SK-N-SH (cell line): ENCODE measurements at regions not wholly inside any gene's neighbourhood (a gene's known extent, or its start where the extent isn't known, plus 50 kb on each side); places are given as distances from the start of the nearest gene placed in this dataset.

ENCODE experiments used
- CTCF ChIA-PET: fragments of 300-600, 350-600 bp; formaldehyde crosslinking; extraction: SDS; loops from one replicate; lab custom pipeline; 2021; lab: Yijun Ruan, JAX
- POLR2A ChIA-PET: fragments of 350-600 bp; sonication (Branson Sonifier 250); formaldehyde crosslinking; extraction: SDS; loops from one replicate; lab custom pipeline; 2020; ENCODE audit warnings: antibody characterized with exemption, inconsistent platforms; lab: Yijun Ruan, JAX
- DNase-seq: peaks from one replicate; pipeline ENCODE4 v3.0.0; 2012
- H2AFZ ChIP-seq: fragments of 200-600 bp; sonication (generic); 2 replicates; pipeline ENCODE4 v1.8.1; 2016; ENCODE audit warnings: antibody characterized with exemption, mild to moderate bottlenecking, low read depth
- H3F3A ChIP-seq: fragments of 200-600 bp; sonication (generic); replicated peaks from 2 replicates; pipeline ENCODE3; 2016; ENCODE audit warnings: antibody characterized with exemption, mild to moderate bottlenecking; ENCODE audit not compliant: insufficient read depth
- H3K27ac ChIP-seq, 2 experiments: fragments of 200-500 bp in 1 of 2; fragments of 200-600 bp in 1 of 2; sonication (Bioruptor generic) in 1 of 2; sonication (generic), shearing (Covaris generic) in 1 of 2; 2 replicates each; pipeline versions ENCODE4 v1.5.1 to v1.6.1; 2014 to 2016; ENCODE audit warnings: low read depth in 2 of 2, inconsistent platforms in 1 of 2, low read length in 1 of 2, mild to moderate bottlenecking in 1 of 2, mixed read lengths in 1 of 2
- H3K27me3 ChIP-seq: fragments of 200-600 bp; sonication (generic), shearing (Covaris generic); 2 replicates; pipeline ENCODE4 v1.6.1; 2016; ENCODE audit warnings: mixed run types; ENCODE audit not compliant: insufficient read depth
- H3K36me3 ChIP-seq, 2 experiments: fragments of 200-500 bp in 1 of 2; fragments of 200-600 bp in 1 of 2; sonication (Bioruptor generic) in 1 of 2; sonication (generic) in 1 of 2; replicated peaks in 1 of 2; 2 replicates each; pipeline versions ENCODE3 to v1.5.1; 2014 to 2016; ENCODE audit warnings: low read length in 1 of 2, mild to moderate bottlenecking in 1 of 2; ENCODE audit not compliant: insufficient read depth in 2 of 2, control insufficient read depth in 1 of 2
- H3K4me1 ChIP-seq, 2 experiments: fragments of 200-500 bp in 1 of 2; fragments of 200-600 bp in 1 of 2; sonication (Bioruptor generic) in 1 of 2; sonication (generic), shearing (Covaris generic) in 1 of 2; 2 replicates each; pipeline versions ENCODE4 v1.5.1 to v1.6.1; 2014 to 2016; ENCODE audit warnings: low read depth in 1 of 2, low read length in 1 of 2, mixed run types in 1 of 2; ENCODE audit not compliant: insufficient read depth in 2 of 2, control insufficient read depth in 1 of 2
- H3K4me2 ChIP-seq: fragments of 200-600 bp; sonication (generic), shearing (Covaris generic); 2 replicates; pipeline ENCODE4 v1.6.1; 2017; ENCODE audit warnings: mixed run types
- H3K4me3 ChIP-seq, 2 experiments: fragments of 200-500 bp in 1 of 2; fragments of 200-600 bp in 1 of 2; sonication (Bioruptor generic) in 1 of 2; sonication (generic), shearing (Covaris generic) in 1 of 2; 2 replicates each; pipeline versions ENCODE4 v1.5.1 to v1.8.1; 2014 to 2016; ENCODE audit warnings: low read depth in 2 of 2, inconsistent platforms in 1 of 2, low read length in 1 of 2, mild to moderate bottlenecking in 1 of 2, mixed read lengths in 1 of 2, moderate library complexity in 1 of 2
- H3K79me2 ChIP-seq: fragments of 200-600 bp; sonication (generic); 2 replicates; pipeline ENCODE4 v1.8.1; 2017; ENCODE audit warnings: mild to moderate bottlenecking; ENCODE audit not compliant: insufficient read depth
- H3K9ac ChIP-seq: fragments of 200-600 bp; sonication (generic); 2 replicates; pipeline ENCODE4 v1.6.1; 2017; ENCODE audit warnings: mixed run types
- H3K9me2 ChIP-seq: fragments of 200-600 bp; sonication (generic); 2 replicates; pipeline ENCODE4 v1.6.1; 2017; ENCODE audit warnings: mixed run types
- H3K9me3 ChIP-seq: fragments of 200-600 bp; sonication (generic); 2 replicates; pipeline ENCODE4 v1.6.1; 2017; ENCODE audit warnings: mixed run types, mild to moderate bottlenecking, moderate library complexity
- H4K20me1 ChIP-seq: fragments of 200-600 bp; sonication (generic); 2 replicates; pipeline ENCODE4 v1.6.1; 2017; ENCODE audit warnings: mild to moderate bottlenecking, mixed run types; ENCODE audit not compliant: insufficient read depth
- CHD2 ChIP-seq: fragments of 150-350 bp; IDR thresholded peaks from 2 replicates; pipeline ENCODE4 v1.6.1; 2018; ENCODE audit warnings: low read length; ENCODE audit not compliant: partially characterized antibody
- CTCF ChIP-seq: fragments of 200-600 bp; sonication (generic); IDR thresholded peaks from 2 replicates; pipeline ENCODE4 v1.6.1; 2017; ENCODE audit warnings: antibody characterized with exemption, mild to moderate bottlenecking, moderate library complexity
- ELF1 ChIP-seq: IDR thresholded peaks from 2 replicates; pipeline ENCODE4 v1.4.0; 2012
- EP300 ChIP-seq, 2 experiments: IDR thresholded peaks; 2 replicates each; pipeline versions ENCODE4 v1.4.0 to v1.6.1; 2012; ENCODE audit warnings: borderline replicate concordance in 1 of 2, low read depth in 1 of 2, low read length in 1 of 2
- EZH2phosphoT487 ChIP-seq: fragments of 200-600 bp; sonication (generic); IDR thresholded peaks from 2 replicates; pipeline ENCODE4 v1.6.1; 2017; ENCODE audit warnings: low read depth, mixed run types, mild to moderate bottlenecking, antibody characterized with exemption, moderate library complexity, borderline replicate concordance
- FOXM1 ChIP-seq: IDR thresholded peaks from 2 replicates; pipeline ENCODE4 v1.4.0; 2012; ENCODE audit warnings: low read depth, mild to moderate bottlenecking
- GABPA ChIP-seq: IDR thresholded peaks from 2 replicates; pipeline ENCODE4 v1.4.0; 2012; ENCODE audit warnings: low read depth, mild to moderate bottlenecking
- GATA2 ChIP-seq: sonication (generic); formaldehyde crosslinking; IDR thresholded peaks from 2 replicates; pipeline ENCODE4 v1.5.0; 2020; ENCODE audit warnings: mild to moderate bottlenecking, missing genetic modification reagents
- MEF2A ChIP-seq: IDR thresholded peaks from 2 replicates; pipeline ENCODE4 v1.4.0; 2012; ENCODE audit warnings: low read depth, borderline replicate concordance
- MXI1 ChIP-seq: IDR thresholded peaks from 2 replicates; pipeline ENCODE4 v1.6.1; 2012; ENCODE audit warnings: mild to moderate bottlenecking, low read depth, low read length, improper control_type of control experiment
- NFIC ChIP-seq: IDR thresholded peaks from 2 replicates; pipeline ENCODE4 v1.4.0; 2012; ENCODE audit warnings: borderline replicate concordance
- NRF1 ChIP-seq: IDR thresholded peaks from 2 replicates; pipeline ENCODE4 v1.6.1; 2012; ENCODE audit warnings: low read depth, mild to moderate bottlenecking, low read length
- POLR2AphosphoS5 ChIP-seq: IDR thresholded peaks from 2 replicates; pipeline ENCODE4 v1.6.1; 2012; ENCODE audit warnings: low read depth, low read length
- RAD21 ChIP-seq: IDR thresholded peaks from 2 replicates; pipeline ENCODE4 v1.6.1; 2012; ENCODE audit warnings: mild to moderate bottlenecking, low read length
- RCOR1 ChIP-seq: fragments of 150-350 bp; IDR thresholded peaks from 2 replicates; pipeline ENCODE4 v1.6.1; 2017; ENCODE audit warnings: antibody characterized with exemption, low read length
- REST ChIP-seq: IDR thresholded peaks from 2 replicates; pipeline ENCODE4 v1.6.1; 2012; ENCODE audit warnings: mild to moderate bottlenecking, low read depth, low read length, moderate library complexity
- RFX5 ChIP-seq: IDR thresholded peaks from 2 replicates; pipeline ENCODE4 v1.6.1; 2012; ENCODE audit warnings: mild to moderate bottlenecking, improper control_type of control experiment, low read length
- RXRA ChIP-seq: IDR thresholded peaks from 2 replicates; pipeline ENCODE4 v1.4.0; 2012; ENCODE audit warnings: low read depth, mild to moderate bottlenecking, borderline replicate concordance
- SIN3A ChIP-seq: IDR thresholded peaks from 2 replicates; pipeline ENCODE4 v1.6.1; 2012; ENCODE audit warnings: low read depth, mild to moderate bottlenecking, low read length, moderate library complexity, borderline replicate concordance
- SMC3 ChIP-seq: IDR thresholded peaks from 2 replicates; pipeline ENCODE4 v1.6.1; 2012; ENCODE audit warnings: low read depth, low read length, improper control_type of control experiment
- TCF12 ChIP-seq: IDR thresholded peaks from 2 replicates; pipeline ENCODE4 v1.4.0; 2012
- TEAD4 ChIP-seq: IDR thresholded peaks from 2 replicates; pipeline ENCODE4 v1.4.0; 2012; ENCODE audit warnings: mild to moderate bottlenecking, borderline replicate concordance; ENCODE audit not compliant: insufficient read depth
- WGBS: methylation state at CpG from one replicate; pipeline ENCODE4 v1.1.6; 2017; ENCODE audit warnings: low lambda C conversion rate; 5-methylcytosine and 5-hydroxymethylcytosine counted together
- TF ChIP-seq, protein P1 (sequence below): IDR thresholded peaks from 2 replicates; pipeline ENCODE4 v1.4.0; 2012; ENCODE audit warnings: low read depth

GRCh38 chr22:48822278-48823233, 1005.1 kb downstream of the BRD1 start:
- Histone ChIP-seq H3K9ac (no peak overlapping the region), H3K4me3 (no peak overlapping the region), H3K9me2 (no peaks in the 10 kb centered on the region), H3K4me2 (no peak overlapping the region), H3K27ac (no peak overlapping the region), H3K27me3 (no peaks in the 10 kb centered on the region; the same call in 1 of the 2 replicates), H3K36me3 (no peaks in the 10 kb centered on the region), H3K9me3 (no peaks in the 10 kb centered on the region), H3K4me1 (no peaks in the 10 kb centered on the region), H3F3A (no peaks in the 10 kb centered on the region), H4K20me1 (no peaks in the 10 kb centered on the region), H3K79me2 (no peaks in the 10 kb centered on the region), H2AFZ (no peak overlapping the region)
- POLR2A ChIA-PET = no interaction called here
- TF ChIP-seq MEF2A (no peak), CHD2 (no peak), FOXM1 (no peak), ELF1 (no peak), TEAD4 (no peak), RAD21 (no peak), GATA2 (CRISPR knock-in tag) (no peak), TCF12 (no peak), MXI1 (no peak), NRF1 (no peak), RXRA (no peak), RCOR1 (no peak), GABPA (no peak), EP300 (IDR thresholded peaks at IDR 0.05; ENCODE audit: borderline replicate concordance in 1 of 2, low read depth in 1 of 2, low read length in 1 of 2) (no peak), EZH2phosphoT487 (no peak)
- TF ChIP-seq, protein P1, sequence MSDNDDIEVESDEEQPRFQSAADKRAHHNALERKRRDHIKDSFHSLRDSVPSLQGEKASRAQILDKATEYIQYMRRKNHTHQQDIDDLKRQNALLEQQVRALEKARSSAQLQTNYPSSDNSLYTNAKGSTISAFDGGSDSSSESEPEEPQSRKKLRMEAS = no peak
- 28% methylated on average over 16 of the region's 19 CpGs for WGBS
- CTCF ChIA-PET = interaction anchor here (0.7 kb wide), 1 partner anchor 45 kb away, joined by 3 read pairs; no protein-coding TSS in a partner anchor
- no peak for DNase-seq

- no peak overlapping the region for H2AFZ ChIP-seq
- no peak overlapping the region for H3K27ac ChIP-seq
- H3F3A ChIP-seq = no peaks in the 10 kb centered on the region
- POLR2A ChIA-PET = no interaction called here
- no peak overlapping the region for H3K9ac ChIP-seq
- no peaks in the 10 kb centered on the region for H3K9me3 ChIP-seq
- no peaks in the 10 kb centered on the region for H4K20me1 ChIP-seq
- H3K79me2 ChIP-seq = no peaks in the 10 kb centered on the region
- no peak for DNase-seq
- H3K4me2 ChIP-seq = no peak overlapping the region
- H3K27me3 ChIP-seq = no peaks in the 10 kb centered on the region; the same call in 1 of the 2 replicates
- no peaks in the 10 kb centered on the region for H3K36me3 ChIP-seq
- H3K4me1 ChIP-seq = no peaks in the 10 kb centered on the region
- H3K9me2 ChIP-seq = no peaks in the 10 kb centered on the region
- H3K4me3 ChIP-seq = no peak overlapping the region
- CTCF ChIA-PET = no interaction called here
- WGBS = 28% methylated on average over 10 of the region's 10 CpGs
- TF ChIP-seq NFIC = no peak
- TF ChIP-seq EZH2phosphoT487 = no peak
- no peak for TF ChIP-seq ELF1
- no peak for TF ChIP-seq REST
- TF ChIP-seq TEAD4 = no peak
- no peak for TF ChIP-seq SIN3A
- TF ChIP-seq SMC3 = no peak
- no peak for TF ChIP-seq POLR2AphosphoS5
- TF ChIP-seq CTCF = no peak
- TF ChIP-seq RFX5 = no peak
Measured at GRCh38 chr22:48821727-48822126, 1005.9 kb downstream of the BRD1 start.
